Adrenal gland (tissue), 9 donors: ENCODE measurements at regions not wholly inside any gene's neighbourhood (a gene's known extent, or its start where the extent isn't known, plus 50 kb on each side); places are given as distances from the start of the nearest gene placed in this dataset.
A peak's percentile ranks its signal among the peaks of the same experiment; 100 is the strongest.

Source experiments
- DNase-seq, 7 donors: peaks; one replicate each; pipeline ENCODE4 v3.0.0-alpha.2; 2019 to 2020
- H3K27ac ChIP-seq, 5 donors: fragments of 200-600 bp; sonication (generic) in 4 of 5; 1 replicate in 3 of 5; 2 replicates in 2 of 5; pipeline versions ENCODE4 v1.5.1 to v1.8.0; 2016 to 2020; ENCODE audit warnings: mild to moderate bottlenecking in 1 of 5
- H3K27me3 ChIP-seq: fragments of 200-600 bp; 2 replicates; pipeline ENCODE4 v1.8.0; 2021
- H3K36me3 ChIP-seq, 2 donors: fragments of 200-600 bp; replicated peaks in 1 of 2; 1 replicate in 1 of 2; 2 replicates in 1 of 2; pipeline versions ENCODE4 v1.5.1 to v1.8.0; 2018 to 2022
- H3K4me1 ChIP-seq, 2 donors: fragments of 200-600 bp; replicated peaks in 1 of 2; 1 replicate in 1 of 2; 2 replicates in 1 of 2; pipeline versions ENCODE4 v1.5.1 to v1.8.0; 2018 to 2021
- H3K4me3 ChIP-seq, 4 donors: fragments of 200-600 bp; sonication (generic) in 3 of 4; one replicate each; pipeline ENCODE4 v1.5.1; 2016 to 2018
- H3K9me3 ChIP-seq, 3 donors: fragments of 200-600 bp; sonication (generic) in 1 of 3; replicated peaks in 1 of 3; 1 replicate in 2 of 3; 2 replicates in 1 of 3; pipeline versions ENCODE4 v1.5.1 to v1.8.0; 2016 to 2021
- POLR2A ChIP-seq, 2 donors: fragments of 450-650 bp; IDR thresholded peaks; one replicate each; pipeline ENCODE4 v1.6.1; 2017; ENCODE audit warnings: antibody characterized with exemption in 2 of 2, mild to moderate bottlenecking in 2 of 2, moderate library complexity in 1 of 2
- WGBS, 4 donors: extraction: QIAGEN DNeasy Blood & Tissue Kit in 2 of 4; methylation state at CpG; one replicate each; pipeline versions ENCODE4 v1.1.5 to v1.1.7; 2013 to 2017; 5-methylcytosine and 5-hydroxymethylcytosine counted together
- intact Hi-C, 2 donors: fragments of 100-400 bp; cut with DNase I; formaldehyde crosslinking; loops; one replicate each; pipeline versions ENCODE4 v1.14.1 to v1.15.0; 2022 to 2023
- TF ChIP-seq, protein P1 (sequence below), 6 experiments: fragments of 450-650 bp in 4 of 6; fragments of 200-600 bp in 2 of 6; sonication (generic) in 1 of 6; IDR thresholded peaks; 1 replicate in 5 of 6; 2 replicates in 1 of 6; pipeline versions ENCODE4 v1.5.1 to v1.8.0; 2016 to 2021; ENCODE audit warnings: antibody characterized with exemption in 6 of 6, mild to moderate bottlenecking in 2 of 6, moderate library complexity in 1 of 6
- donor health status: healthy with polysubstance abuse.
- donor health status: Bipolar disorder and iron deficiency.
- donor health status: DM: yes; HTN: yes; CAD: no.
- donor health status: DM: no; HTN: no; CAD: no.
- donor health status: DM: no; HTN: no; CAD: no.

DNA sequence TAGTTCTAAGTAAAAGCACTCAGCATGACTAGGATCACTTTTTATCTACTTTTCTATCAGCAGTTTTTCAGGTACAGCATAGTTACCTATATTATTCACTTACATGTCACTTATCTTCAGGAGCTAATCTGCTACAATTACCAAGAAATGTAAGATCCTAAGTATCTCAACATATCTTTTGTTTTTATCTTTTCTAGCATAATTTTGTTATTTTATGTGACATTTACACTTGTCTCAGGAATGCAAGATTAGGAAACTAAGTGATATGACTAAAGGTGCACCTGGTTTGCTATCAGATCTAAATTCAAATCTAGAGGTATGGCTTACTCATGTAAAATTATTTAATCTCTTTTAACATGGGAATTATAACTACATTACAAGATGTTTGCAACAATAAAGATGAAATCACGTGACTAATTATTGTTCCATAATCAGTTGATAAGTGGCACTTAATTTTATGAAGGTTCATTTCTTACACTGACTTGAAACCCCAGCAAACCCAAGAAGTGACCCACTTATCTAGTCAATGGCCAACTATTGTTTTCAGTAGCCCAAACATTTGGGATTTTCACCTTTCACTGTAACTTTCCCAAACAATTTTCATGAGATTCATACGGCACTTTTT lies 390.3 kb upstream of the PCDH15 start:
- WGBS, 4 donors = 70 to 89% (median 83%) methylated on average over 2 of the region's 2 CpGs
- H3K27ac ChIP-seq = no peak overlapping the region
- H3K27me3 ChIP-seq = no peaks in the 10 kb centered on the region
- H3K4me1 ChIP-seq = no peaks in the 10 kb centered on the region
- TF ChIP-seq POLR2A (IDR thresholded peaks at IDR 0.05) = no peak
- TF ChIP-seq, protein P1, sequence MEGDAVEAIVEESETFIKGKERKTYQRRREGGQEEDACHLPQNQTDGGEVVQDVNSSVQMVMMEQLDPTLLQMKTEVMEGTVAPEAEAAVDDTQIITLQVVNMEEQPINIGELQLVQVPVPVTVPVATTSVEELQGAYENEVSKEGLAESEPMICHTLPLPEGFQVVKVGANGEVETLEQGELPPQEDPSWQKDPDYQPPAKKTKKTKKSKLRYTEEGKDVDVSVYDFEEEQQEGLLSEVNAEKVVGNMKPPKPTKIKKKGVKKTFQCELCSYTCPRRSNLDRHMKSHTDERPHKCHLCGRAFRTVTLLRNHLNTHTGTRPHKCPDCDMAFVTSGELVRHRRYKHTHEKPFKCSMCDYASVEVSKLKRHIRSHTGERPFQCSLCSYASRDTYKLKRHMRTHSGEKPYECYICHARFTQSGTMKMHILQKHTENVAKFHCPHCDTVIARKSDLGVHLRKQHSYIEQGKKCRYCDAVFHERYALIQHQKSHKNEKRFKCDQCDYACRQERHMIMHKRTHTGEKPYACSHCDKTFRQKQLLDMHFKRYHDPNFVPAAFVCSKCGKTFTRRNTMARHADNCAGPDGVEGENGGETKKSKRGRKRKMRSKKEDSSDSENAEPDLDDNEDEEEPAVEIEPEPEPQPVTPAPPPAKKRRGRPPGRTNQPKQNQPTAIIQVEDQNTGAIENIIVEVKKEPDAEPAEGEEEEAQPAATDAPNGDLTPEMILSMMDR (IDR thresholded peaks at IDR 0.05) = no peak
- no peak overlapping the region for H3K4me3 ChIP-seq
- no peaks in the 10 kb centered on the region for H3K9me3 ChIP-seq
- no peak for DNase-seq
- H3K36me3 ChIP-seq = no peaks in the 10 kb centered on the region
- intact Hi-C loops = no loop called here

DNA sequence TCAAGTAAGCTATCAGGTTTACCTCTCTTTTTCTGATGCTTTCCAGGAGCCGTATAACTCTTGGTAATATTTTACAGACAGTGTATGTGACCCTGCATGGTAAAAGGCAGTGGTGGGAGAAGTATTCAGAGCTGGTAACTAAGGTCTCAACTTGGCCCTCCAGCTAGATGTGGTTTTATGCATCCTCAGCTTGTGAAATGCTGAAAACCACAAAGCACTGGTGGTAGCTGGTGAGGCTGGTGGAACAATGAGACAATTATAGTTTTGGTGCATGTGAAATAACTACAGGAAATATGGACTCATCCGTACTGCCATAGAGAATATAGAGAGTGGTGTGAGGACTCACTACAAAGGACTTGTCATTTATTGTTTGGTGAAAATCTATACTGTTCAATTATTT lies 383.0 kb upstream of the PCDH15 start:
- Histone ChIP-seq H3K27me3 (no peaks in the 10 kb centered on the region), H3K27ac (no peak overlapping the region), H3K36me3 (no peaks in the 10 kb centered on the region), H3K4me3 (no peak overlapping the region), H3K9me3 (no peaks in the 10 kb centered on the region), H3K4me1 (no peaks in the 10 kb centered on the region)
- no peak for DNase-seq
- TF ChIP-seq, protein P1 (IDR thresholded peaks at IDR 0.05) = no peak
- TF ChIP-seq POLR2A (IDR thresholded peaks at IDR 0.05) = no peak
- WGBS, 4 donors = 65 to 83% (median 81%) methylated on average over 2 of the region's 2 CpGs
- intact Hi-C loops = no loop called here

DNA sequence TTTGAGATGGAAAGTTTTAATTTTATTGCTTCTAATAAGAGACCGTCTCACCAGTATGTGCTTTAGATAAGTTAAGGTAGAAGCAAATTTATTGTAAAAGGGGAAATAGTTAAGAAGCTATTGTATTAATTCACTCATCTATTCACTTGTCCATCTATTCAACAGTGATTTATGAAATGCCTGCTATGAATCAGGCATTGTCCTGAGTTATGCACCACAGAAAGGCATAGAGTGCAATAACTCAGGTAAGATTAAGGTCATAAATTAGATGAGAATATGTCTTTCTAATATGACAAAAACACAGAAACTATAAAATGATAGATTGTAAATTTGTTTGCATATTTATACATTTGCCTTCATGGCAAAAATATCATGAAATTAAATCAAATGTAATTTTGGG lies 379.3 kb upstream of the PCDH15 start:
- TF ChIP-seq POLR2A (IDR thresholded peaks at IDR 0.05) = no peak
- TF ChIP-seq, protein P1 (IDR thresholded peaks at IDR 0.05) = no peak
- Histone ChIP-seq H3K9me3 (no peaks in the 10 kb centered on the region), H3K27ac (no peak overlapping the region), H3K4me1 (no peaks in the 10 kb centered on the region), H3K4me3 (no peak overlapping the region), H3K27me3 (no peaks in the 10 kb centered on the region), H3K36me3 (no peaks in the 10 kb centered on the region)
- 93 to 98% (median 96%) methylated on average over 1 of the region's 1 CpG for WGBS, 4 donors
- intact Hi-C loops = no loop called here
- no peak for DNase-seq

DNA sequence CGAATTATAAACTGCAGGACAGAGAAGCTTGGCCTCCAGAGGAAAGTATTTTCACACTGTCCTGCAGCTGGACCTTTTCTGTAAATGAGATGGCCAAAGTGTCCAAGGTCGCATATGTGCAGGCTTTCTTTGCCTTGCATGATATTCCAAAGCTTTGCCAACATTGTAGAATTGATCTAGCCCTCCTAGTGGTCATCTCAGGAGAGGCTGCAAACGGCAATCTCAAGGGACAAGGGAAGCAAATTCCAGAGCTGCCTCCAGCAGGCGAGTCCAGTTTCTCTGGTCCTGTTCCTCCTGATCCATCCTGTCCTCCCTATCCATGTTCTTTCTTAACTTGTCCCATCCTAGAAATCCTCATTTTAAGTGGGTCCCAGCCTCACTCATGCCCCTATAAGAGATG lies 373.4 kb upstream of the PCDH15 start:
- intact Hi-C loops = no loop called here
- no peaks in the 10 kb centered on the region for H3K27me3 ChIP-seq
- H3K9me3 ChIP-seq = no peaks in the 10 kb centered on the region
- no peak for TF ChIP-seq POLR2A (IDR thresholded peaks at IDR 0.05)
- TF ChIP-seq, protein P1 (IDR thresholded peaks at IDR 0.05) = peak in 4 of 6 experiments; percentile 7 to 30 (median 19)
- WGBS, 4 donors = 32 to 82% (median 64%) methylated on average over 4 of the region's 4 CpGs
- no peaks in the 10 kb centered on the region for H3K4me1 ChIP-seq
- H3K36me3 ChIP-seq = no peaks in the 10 kb centered on the region
- no peak overlapping the region for H3K4me3 ChIP-seq
- H3K27ac ChIP-seq = no peak overlapping the region
- peak in 2 of 7 donors; percentile 37 to 40 for DNase-seq
